ENCODE measurements at regions not wholly inside any gene's neighbourhood (a gene's known extent, or its start where the extent isn't known, plus 50 kb on each side); places are given as distances from the start of the nearest gene placed in this dataset.

DNA sequence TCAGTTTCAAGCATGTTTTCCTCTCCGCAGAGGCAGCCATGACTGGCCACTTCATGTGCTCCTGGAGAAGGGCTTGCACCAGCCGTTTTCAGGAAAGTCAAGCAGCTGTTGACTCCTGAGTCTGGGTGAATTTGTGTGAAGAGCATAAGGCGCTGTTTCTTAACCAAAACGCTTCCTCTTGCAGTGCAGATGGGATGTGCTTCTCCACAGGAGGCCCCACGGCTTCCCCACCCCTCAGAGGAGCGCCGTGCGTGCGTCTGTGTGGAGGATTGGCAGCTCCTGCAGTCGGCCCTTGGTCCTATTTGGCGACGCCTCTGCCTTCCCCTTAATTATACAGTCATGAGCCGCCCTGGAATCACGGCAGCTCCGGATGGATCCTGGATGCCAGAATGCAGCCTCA, 54.1 kb upstream of the B3GAT1 start:
- no peak for DNase-seq

DNA sequence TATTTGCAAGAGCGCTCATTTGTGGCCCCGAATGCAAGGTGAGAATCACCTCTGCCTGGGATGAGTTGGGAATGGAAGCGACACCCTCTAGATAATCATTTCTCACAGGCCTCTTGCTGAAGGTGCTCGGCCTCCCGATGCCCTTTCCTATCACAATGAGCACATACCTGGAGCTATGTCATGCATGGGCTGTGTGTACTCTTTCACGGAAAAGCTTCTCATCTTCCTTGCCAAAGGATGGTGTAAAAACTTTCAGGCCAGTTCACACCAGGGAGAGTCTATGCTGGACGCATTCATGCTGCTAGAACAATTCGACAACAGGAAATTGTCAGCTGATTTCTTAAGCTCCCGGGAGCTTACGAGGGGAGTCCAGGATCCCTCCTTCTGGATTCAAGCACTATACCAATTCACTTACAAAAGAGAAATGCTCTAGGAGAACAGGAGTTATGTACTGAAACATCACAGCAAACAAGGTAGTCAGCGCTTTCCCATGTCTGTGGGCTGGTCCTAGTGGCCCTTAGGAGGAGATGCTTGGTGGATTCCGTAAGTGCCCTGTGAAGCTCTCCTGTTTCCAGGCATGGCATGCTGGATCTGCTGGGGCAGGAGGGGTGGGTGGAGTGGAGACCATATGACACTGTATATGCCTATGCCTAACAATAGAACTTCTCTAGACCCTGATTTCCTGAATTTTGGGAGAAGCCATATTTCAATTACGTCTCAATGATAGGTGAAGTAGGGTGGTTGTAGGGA, 53.1 kb upstream of the B3GAT1 start:
- DNase-seq, result no peak

DNA sequence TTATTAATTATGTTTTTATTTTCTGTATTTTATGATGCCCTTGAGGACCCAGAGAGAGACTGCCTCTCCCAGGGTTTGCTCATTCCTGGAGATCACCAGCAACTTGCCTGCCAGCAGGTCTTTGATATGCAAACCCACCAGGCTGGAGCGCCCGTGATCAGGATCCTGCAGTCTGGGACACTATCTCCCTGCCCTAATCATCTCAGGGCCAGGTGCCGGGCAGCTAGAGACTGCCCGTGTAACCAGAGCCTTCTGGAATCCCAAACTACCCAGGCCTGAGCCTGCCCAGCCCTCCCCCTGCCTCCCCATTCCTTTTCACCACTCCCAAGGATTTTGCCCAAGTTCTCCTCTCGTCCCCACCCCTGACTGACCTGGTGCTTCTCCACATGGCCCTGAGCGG, 52.2 kb upstream of the B3GAT1 start:
- DNase-seq, result no peak

DNA sequence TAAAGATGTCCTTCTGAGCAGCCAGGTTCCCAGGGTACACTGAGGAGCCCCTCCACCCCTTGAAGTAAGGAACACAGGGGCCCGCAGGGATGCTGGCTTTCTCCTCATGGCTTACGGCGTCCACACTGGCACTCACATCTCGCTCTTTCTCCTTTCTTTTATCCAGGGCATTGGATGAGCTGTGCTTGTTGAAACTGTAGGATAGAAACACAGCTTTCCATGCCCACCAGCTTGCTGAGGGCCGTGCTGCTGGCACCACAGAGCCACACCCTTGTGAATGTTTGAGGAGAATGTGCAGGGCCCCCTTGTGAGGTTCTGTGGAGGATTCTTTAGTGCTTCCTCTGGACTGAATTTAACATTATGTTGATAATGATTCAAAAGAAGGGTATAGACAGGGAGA, 51.7 kb upstream of the B3GAT1 start:
- no peak for DNase-seq
